NCI-H1048 (cell line): ENCODE measurements at regions not wholly inside any gene's neighbourhood (a gene's known extent, or its start where the extent isn't known, plus 50 kb on each side); places are given as distances from the start of the nearest gene placed in this dataset.
"Not testable (repeated sequence)": the region's sequence is repeated elsewhere in the genome, so short reads cannot be mapped to it uniquely, and the experiment has no call there.

Experiments used
- DNase-seq: peaks from one replicate; lab custom pipeline; 2025; lab: John Stamatoyannopoulos, UW

DNA sequence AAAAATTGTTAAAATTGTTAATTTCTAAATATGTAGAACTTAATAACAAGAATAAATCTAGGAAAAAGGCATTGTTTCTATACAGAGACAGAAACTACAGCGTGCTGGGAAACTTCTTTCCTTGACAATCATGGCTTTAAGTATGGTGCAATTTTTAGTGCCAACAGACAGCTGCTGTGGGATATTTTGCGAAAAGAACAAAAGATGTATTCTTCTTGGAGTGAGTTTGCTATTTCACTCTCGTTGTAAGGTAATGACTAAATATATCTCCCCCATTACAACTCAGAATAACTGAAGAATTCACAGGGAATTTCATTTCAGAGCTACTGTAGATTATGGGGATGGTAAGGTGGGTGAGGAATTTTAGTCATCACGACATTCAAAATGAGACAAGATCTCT, 2055.0 kb upstream of the ACO1 start:
- DNase-seq = no peak

DNA sequence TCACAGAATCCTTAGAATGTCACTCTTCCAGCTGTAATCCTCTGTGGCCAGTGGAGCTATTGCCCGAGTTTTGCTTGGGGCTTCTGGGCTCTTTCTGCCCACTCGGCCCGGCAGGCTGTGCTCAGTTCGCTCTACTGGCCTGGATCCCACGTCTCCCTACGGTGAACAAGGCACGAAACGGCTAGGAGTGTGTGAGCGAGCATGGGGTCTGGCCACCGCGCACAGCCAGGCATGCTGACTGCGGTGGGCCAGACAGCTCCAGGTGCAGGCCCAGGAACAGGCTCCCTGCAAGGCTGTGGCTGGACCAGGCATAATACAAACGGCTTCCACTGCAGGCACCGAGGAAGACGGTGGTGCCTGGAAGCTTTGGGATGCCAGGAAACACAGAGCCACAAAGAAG, 2035.5 kb upstream of the ACO1 start:
- no peak for DNase-seq

DNA sequence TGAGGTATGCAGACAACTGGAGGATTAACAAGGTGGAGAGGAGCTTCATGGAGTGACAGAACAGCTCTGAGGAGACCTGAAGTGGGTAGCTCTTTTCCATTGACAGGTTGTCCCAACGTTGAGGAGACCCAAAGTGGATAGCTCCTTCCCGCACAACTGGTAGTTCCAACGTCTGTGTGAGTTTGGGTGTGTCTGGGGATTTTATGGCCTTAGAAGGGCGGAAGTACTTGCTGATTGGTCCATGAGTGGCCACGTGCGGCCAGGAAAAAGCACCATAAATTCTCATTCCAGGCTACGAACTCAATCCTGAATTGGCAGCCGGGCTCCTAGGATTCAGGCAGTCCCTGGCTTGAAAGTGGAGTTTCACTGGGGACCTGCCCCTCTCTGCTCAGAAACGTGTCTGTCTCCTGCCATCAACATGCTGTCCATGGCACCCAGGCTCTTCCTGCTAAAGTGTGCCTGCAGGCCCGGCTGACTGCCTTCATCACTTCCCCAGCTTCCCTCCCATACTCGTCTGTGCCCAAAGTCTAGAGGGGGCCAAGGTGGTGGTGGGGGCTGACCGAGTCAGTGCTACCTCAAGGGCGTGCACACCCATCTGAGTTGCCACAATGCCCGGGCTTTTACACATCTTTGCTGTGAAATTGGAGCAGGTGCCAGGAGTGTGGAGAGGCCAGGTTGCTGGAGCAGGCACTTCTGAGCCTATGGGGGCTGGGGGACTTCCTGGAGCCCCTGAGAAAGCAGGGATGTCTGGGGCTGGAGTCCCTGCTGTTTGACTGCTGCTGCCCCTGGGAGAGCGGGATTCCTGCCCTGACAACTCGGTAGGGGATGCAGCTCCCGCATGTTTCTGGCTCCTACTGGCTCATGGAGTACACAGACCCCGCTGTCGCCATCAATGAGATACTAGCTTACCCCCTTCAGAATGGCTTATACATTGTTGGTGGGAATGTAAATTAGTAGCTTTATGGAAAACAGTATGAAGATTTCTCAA, 2034.6 kb upstream of the ACO1 start:
- no peak for DNase-seq

DNA sequence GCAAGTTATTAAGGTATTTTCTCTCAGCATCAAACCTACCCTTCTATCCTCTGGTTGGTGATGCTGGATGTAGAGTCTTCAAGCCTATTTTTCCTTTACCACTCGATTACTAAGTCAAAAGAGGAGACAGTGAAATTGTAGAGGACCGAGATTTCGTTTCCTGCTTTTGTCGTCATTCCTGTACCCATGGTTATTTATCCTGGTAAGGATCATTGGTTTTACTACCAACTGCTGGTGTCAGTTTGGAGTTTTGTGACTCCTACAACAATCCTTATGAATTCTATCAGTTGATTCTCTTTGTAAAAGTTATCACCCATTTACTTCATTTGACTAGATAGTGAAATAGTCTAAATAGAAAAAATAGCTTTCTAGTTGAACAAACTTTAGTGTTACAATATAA, 2028.2 kb upstream of the ACO1 start:
- DNase-seq = no peak

DNA sequence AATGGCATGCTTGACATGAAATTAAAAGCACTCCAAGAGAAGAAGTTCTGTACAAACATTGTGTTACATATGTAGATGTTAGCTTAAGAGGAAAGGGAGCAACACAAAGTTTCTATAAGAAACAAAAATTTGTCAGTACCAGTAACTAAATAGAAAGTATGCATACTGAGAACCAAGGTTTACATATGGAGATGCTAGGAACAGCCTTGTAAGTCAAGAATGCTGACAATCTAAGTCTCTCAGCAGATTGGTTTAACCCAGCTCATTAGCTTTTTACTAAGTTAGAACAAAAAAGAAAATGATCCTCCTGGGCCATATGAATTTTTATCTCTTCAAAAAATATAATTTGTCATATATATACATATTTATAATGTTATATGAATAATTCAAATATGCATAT, 2022.1 kb upstream of the ACO1 start:
- DNase-seq = no peak

DNA sequence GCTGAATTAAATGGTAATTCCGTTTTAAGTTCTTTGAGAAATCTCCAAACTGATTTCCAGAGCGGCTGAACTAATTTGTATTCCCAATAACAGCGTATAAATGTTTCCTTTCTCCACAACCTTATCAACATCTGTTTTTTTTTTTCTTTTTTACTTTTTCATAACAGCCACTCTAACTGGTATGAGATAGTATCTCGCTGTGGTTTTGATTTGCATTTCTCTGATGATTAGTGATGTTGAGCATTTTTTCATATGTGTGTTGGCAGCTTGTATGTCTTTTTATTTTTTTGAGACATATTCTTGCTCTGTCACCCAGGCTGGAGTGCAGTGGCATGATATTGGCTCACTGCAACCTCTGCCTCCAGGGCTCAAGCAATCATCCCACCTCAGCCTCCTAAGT, 2018.3 kb upstream of the ACO1 start:
- DNase-seq = not testable (repeated sequence)

DNA sequence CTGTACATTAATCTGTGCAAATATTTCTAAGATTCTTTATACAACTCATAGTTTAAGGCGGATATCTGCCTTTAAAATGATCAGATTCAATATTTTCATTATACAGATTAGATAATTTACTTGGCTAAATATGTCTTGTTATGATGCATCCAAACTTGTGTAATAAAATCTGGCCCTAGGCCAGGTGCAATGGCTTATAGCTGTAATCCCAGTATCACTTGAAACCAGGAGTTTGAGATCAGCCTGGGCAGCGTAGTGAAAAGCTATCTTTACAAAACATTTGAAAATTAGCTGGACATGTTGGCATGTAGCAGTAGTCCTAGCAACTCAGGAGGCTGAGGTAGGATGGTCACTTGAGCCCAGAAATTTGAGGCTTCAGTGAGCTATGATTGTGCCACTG, 2002.2 kb upstream of the ACO1 start:
- DNase-seq = no peak

DNA sequence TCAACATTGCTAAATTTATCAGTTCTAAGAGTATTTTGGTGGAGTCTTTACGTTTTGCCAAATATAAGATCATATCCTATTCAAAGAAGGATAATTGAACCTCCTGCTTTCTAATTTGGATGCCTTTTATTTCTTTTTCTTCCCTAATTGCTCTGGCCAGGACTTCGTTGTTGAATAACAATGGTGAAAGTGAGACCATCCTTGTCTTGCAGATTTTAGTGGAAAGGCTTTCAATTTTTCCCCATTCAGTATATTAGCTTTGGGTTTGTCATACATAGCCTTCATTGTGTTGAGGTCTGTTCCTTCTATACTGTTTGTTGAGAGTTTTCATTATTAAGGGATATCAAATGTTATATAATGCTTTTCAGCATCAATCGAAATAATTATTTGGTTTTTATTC, 1974.2 kb upstream of the ACO1 start:
- no peak for DNase-seq

DNA sequence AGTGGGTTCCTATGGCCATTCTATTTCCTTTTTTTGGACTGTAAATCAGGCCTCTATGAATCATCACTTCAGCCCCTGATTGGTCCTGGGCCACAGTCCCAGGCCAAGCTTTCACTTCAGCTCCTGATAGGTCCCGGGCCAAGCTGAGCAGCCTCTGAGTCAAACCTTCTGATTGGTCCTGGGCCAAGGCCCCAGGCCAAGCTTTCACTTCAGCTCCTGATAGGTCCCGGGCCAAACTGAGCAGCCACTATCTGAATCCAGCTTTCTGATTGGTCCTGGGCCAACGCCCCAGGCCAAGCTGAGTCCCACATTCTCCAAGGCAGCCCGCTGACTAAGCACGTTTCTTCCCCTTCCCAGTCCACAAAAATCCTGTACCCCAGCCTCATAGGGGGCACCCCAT, 1972.9 kb upstream of the ACO1 start:
- DNase-seq = no peak

DNA sequence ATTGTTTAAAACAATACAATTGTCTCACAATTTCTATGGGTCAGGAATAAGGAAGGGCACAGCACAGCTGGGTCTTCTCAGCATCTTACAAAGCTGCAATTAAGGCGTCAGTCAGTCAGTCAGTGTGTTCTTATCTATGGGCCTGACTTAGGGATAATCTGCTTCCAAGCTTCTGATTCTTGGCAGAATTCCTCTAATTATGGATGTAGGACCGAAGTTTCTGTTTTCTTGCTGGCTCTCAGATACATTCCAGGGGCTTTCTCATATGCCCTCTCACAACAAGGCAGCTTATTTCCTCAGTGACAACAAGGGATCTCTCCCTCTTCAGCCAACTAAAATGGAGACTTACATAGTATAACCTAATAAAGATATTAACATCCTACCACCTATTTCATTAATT, 1925.3 kb upstream of the ACO1 start:
- DNase-seq = no peak

DNA sequence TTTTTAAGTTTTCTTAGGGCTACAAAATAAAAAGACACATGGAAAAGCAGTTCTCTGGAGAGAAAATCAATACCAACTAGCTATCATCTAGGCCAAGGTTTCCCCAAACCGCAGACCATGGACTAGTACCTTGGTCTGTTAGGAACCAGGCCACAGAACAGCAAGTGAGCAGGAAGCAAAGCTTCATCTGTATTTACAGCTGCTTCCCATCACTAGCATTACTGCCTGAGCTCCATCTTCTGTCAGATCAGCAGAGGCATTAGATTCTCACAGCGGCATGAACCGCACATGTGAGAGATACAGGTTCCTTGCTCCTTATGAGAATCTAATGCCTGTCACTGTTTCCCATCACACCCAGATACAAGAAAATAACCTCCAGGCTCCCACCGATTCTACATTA, 1907.6 kb upstream of the ACO1 start:
- DNase-seq = no peak

DNA sequence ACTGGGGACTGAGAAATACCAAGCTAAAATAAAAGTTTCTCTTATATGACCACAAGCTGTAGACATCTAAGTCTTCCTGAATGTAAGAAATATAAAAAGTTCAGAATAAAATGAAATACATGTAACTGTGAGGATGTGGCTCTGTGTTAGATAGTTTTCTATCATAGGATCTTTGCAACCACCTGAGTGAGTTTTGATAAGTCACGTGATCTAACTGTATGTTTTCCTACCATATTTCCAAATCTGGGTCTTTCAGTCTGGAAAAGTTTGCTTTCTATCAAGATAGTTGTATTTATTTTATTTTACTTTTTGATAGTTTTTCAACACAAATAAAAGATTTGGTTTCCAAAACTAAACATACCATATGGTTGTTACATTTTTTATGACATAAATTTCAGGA, 1905.8 kb upstream of the ACO1 start:
- DNase-seq = no peak

DNA sequence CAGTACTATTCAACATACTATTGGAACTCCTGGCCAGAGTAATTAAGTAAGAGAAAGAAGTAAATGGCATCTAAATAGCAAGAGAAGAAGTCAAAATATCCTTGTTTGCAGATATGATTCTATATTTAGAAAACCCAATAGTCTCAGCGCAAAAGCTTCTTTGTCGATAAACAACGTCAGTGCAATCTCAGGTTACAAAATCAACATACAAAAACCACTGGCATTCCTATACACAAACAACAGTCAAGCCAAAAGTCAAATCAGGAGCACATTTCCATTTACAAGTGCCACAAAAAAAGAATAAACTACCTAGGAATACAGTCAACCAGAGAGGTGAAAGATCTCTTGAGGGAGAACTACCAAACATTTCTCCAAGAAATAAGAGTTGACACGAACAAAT, 1901.9 kb upstream of the ACO1 start:
- DNase-seq = no peak

DNA sequence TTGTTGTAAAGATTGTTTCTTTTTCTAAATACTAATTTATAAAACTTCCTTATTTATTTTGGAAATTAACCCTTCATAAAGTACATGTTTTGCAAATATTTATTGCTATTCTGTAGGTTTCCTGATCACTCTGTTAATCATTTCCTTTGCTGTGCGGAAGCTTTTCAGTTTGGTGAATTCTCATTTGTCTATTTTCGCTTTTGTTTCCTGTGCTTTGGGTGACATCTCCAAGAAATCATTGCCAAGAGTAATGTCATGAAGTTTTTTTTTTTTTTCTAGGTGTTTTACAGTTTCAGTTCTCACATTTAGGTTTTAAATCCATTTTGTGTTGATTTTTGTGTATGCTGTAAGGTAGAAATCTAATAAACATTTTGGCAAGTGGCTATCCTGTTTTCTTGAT, 1899.8 kb upstream of the ACO1 start:
- DNase-seq = no peak

DNA sequence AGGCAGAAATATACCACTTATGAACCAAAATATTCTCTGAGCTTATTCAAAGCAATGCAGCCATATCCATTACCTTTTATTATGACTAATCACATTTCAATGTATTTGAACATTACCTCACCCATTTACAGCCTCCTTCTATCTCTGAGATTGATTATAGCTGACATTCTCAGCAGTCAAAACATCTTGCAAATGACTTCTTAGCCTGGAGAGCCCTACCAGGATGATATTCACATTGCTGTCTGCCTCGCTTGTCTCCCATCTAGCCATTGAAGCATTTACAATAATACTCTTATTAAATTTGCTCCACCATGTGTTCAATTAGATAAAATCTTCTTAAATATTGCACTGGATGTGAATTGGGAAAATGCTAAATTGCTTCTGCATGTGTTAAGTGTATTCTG, 1879.9 kb upstream of the ACO1 start:
- no peak for DNase-seq

DNA sequence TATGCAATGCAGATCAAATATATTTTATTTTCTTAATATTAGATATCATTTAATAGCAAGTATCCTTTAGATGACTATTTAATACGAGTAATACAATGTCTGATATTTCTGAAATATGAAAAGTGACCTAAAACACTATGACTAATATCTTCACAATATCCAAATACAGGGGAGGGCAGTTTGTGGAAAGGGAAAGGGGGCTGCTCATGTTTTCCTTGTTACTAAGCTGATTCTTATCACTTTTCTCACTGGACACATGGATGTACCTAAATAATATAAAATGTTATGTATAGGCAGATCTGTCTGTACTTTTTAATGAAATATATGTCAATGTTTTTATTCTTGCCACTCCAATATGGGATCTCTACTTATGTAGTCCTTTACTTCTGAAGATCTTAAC, 1879.1 kb upstream of the ACO1 start:
- DNase-seq = no peak

DNA sequence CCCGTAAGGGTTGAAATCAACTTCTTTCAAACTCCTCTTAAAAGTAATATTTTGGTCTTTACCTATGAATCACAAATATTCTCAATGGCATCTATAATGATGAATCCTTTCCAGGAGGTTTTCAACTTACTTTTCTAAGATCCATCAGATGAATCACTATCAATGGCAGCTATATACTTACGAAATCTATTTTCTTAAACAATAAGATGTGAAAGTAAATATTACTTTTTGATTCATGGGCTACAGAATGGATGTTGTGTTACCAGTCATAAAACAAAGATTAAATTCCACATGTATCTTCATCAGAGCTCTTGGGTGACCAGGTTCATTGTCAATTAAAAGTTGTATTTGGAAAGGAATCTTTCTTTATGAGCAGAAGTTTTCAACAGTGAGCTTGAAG, 1877.7 kb upstream of the ACO1 start:
- DNase-seq = no peak

DNA sequence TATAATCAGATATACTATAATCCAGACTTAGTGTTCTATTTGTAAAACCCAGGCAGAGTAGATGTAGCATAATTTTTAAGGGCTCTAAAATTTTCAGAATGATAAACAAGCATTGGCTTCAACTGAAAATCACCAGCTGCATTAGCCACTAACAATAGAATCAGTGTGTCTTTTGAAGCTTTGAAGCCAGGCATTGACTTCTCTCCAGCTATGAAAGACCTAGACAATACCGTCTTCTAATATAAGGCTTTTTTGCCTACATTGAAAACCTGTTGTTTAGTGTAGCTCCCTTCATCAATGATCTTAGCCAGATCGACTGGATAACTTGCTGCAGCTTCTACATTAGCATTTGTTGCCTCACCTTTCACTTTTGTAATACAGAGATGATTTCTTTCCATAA, 1877.3 kb upstream of the ACO1 start:
- no peak for DNase-seq

DNA sequence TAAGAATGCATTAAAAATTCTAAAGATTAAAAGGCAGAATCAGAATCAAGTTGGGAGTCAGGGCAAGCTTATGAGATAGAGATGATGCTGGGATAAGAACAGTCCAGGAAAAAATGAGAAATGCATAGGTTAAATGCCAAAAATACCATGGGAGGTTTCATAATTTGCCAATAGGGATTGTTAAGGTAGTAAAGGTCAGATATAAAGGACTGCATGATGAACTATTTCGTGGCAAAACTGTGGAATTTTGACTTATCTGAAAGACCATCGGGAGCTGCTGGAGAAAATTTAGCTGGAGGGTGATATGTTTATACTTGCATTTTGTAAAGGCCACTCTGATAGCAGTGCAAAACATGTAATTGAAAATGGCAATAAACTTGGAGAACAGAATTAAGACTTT, 1872.8 kb upstream of the ACO1 start:
- DNase-seq = no peak

DNA sequence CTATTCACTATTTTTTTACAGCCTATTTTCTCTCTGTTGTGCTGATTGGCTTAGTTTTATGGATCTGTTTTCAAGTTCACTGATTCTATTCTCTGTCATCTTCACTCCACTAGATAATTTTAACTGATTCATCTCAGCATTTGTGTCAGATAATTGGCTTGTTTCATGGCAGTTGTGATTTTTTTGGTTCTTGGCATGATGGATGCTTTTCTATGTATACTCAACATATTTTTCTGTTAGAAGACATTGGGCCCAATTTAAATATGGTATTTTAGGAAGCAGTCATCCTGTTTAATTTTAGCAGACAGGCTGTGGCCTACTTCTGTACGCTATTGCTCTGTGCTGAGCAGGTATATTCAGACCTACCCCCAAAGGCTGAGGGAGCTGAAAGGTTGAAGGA, 1865.3 kb upstream of the ACO1 start:
- DNase-seq = no peak

DNA sequence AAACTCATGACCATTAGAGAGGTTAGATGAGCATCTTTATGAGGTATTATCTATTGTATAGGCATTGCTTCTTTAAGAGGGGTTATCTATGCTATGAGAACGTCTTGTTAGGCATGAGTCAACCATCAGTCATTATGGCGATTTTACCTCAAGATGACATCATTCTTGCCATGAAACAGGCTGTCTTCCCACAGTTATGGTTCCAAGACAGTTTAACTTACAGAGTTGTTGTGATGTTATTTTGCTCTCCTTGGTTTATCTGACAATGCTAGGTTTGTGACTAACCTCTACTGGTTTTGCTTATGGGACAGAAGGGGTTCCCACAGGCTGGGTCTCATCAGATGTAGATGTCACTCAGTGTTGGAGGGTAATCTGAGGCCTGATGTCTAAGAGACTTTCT, 1864.7 kb upstream of the ACO1 start:
- no peak for DNase-seq

DNA sequence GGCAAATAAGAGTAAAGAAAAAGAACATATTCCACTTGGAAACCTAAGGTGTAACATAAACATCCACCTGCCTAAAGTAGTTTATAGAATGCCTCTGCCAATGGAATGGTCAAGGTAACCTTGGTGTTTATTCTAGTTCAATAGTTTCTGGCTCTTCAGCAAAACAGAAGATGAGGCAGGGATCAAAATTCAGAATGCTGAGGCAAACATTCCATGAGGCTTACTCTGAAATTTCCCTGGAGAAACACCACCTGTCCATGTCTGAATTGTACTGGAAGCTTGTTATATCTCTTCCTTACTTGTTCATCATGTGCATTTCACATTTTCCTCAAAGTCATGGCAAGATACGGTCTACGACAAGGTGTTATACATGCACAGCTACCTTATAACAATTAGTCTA, 1862.4 kb upstream of the ACO1 start:
- DNase-seq = no peak

DNA sequence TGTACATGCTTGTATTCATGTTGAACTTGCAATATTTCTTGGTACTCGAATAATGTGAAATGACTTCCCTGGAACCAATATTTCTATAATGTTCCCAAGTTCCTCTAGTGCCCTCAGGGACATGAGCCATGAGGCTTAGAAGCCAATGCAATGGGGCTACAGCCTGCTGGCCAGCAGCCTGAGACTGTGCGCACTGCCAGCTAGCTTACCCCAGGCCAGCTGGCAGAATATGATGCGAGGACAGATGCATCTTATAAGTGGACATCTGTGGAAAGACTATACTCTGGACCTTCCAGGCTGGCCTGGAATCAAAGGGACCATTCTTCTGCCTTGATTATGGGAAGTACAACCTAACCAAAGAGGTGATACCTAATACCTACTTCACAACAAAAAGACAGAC, 1862.0 kb upstream of the ACO1 start:
- DNase-seq = no peak

DNA sequence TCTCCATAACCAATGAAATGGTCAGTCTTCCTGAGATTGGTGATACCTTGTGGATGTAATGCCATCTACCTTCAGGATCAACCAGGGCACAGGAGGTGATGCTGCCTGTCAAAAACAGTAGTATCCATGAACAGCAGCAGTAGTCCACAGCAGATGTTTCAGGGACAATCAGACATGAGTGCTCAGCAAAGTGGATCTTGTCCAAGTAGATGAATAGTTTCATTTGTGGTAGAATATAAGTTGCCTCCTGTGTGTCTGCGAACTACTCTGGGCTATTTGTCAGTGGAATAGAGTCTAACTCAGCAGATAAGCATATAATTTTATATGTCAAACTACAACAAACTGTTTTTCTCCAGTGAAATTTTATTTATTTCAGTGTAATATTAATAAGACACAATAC, 1860.1 kb upstream of the ACO1 start:
- DNase-seq = no peak
